ENCODE measurements at regions not wholly inside any gene's neighbourhood (a gene's known extent, or its start where the extent isn't known, plus 50 kb on each side); places are given as distances from the start of the nearest gene placed in this dataset.

- TF ChIP-seq CTCF (IDR thresholded peaks at IDR 0.05; ENCODE audit: low read depth, low read length, missing input control): no peak
- TF ChIP-seq TAF1 (conservative IDR thresholded peaks at IDR 0.05): no peak
- TF ChIP-seq EGR1 (IDR thresholded peaks at IDR 0.05; ENCODE audit: low read depth in 2 of 2): no peak
- no peak for TF ChIP-seq YY1 (IDR thresholded peaks at IDR 0.05)
- no peak for TF ChIP-seq MAX (IDR thresholded peaks at IDR 0.05)
- no peak for TF ChIP-seq GABPA (IDR thresholded peaks at IDR 0.05 in 1 of 2, conservative IDR thresholded peaks at IDR 0.05 in 1 of 2)
- no peak for TF ChIP-seq JUND (IDR thresholded peaks at IDR 0.05)
Measured at GRCh38 chr2:16044946-16045456, 104.7 kb downstream of the MYCN start.
